Thoracic aorta (tissue), 2 donors: ENCODE measurements at regions not wholly inside any gene's neighbourhood (a gene's known extent, or its start where the extent isn't known, plus 50 kb on each side); places are given as distances from the start of the nearest gene placed in this dataset.

Source experiments
- ATAC-seq: fragments of 150-250 bp; one replicate; pipeline ENCODE4 v1.8.0; 2017; ENCODE audit warnings: low read depth; ENCODE audit not compliant: insufficient number of reproducible peaks, low FRiP score
- DNase-seq: peaks from one replicate; pipeline ENCODE4 v3.0.0-alpha.2; 2020; ENCODE audit warnings: low spot score
- H3K27ac ChIP-seq, 2 donors: fragments of 200-600 bp; sonication (generic); 1 replicate in 1 of 2; 2 replicates in 1 of 2; pipeline ENCODE4 v1.5.1; 2016; ENCODE audit warnings: mild to moderate bottlenecking in 2 of 2, moderate library complexity in 2 of 2
- H3K27me3 ChIP-seq: fragments of 200-600 bp; sonication (generic); replicated peaks from 2 replicates; pipeline ENCODE4 v1.6.0; 2016; ENCODE audit warnings: mild to moderate bottlenecking; ENCODE audit not compliant: insufficient read depth
- H3K36me3 ChIP-seq: fragments of 200-600 bp; sonication (generic); one replicate; pipeline ENCODE4 v1.5.1; 2016
- H3K4me1 ChIP-seq, 2 donors: fragments of 200-600 bp; sonication (generic); 1 replicate in 1 of 2; 2 replicates in 1 of 2; pipeline versions ENCODE4 v1.5.1 to v1.6.0; 2016; ENCODE audit warnings: low read depth in 2 of 2, mild to moderate bottlenecking in 1 of 2; ENCODE audit not compliant: control insufficient read depth in 1 of 2
- H3K4me3 ChIP-seq: fragments of 200-600 bp; sonication (generic); 2 replicates; pipeline ENCODE4 v1.5.1; 2016; ENCODE audit warnings: mild to moderate bottlenecking
- H3K9me3 ChIP-seq: fragments of 200-600 bp; sonication (generic); 2 replicates; pipeline ENCODE4 v1.5.1; 2016
- TF ChIP-seq, protein P1 (sequence below): fragments of 200-600 bp; sonication (generic); IDR thresholded peaks from one replicate; pipeline ENCODE4 v1.5.1; 2019; ENCODE audit warnings: antibody characterized with exemption

DNA sequence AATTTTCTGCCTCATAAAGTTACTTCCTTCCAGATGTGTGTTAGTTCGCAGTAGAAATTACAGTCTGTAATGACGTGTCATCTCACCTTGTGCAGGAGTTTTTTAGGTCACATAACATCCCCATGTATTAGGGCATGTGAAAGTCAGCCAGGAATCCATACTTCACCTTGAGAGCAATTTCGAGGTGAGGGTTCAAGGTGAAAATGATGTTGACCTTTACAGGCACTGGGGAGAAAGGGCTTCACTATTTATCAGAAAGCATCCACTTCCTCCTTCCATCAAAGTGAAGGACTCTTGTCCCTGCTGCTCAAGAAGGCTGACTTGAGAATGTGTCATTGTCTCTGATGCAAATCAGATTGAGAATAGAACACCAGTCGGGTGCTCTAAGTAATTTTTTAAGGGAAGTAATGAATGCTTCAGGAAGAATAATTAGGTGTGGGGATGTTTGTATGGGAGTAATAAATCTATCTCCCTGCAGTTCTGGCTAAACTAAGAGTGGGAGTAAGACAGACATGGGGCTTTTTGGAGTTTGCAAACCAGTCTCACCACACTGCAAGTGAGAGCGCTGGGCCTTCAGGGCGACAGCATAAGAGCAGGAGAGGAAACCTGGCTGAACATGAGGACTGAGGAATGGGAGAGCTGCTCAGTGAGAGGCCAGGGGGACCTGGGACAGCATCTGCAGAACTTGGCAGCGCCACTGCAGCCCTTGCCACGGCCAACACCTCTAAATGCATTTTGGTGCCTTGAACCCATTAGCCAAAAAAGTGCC, 85.9 kb upstream of the IL12A start:
- no peaks in the 10 kb centered on the region for H3K27me3 ChIP-seq
- no peak overlapping the region for H3K27ac ChIP-seq
- DNase-seq (no peak), ATAC-seq (no peak)
- no peaks in the 10 kb centered on the region for H3K4me1 ChIP-seq
- no peak overlapping the region for H3K4me3 ChIP-seq
- no peaks in the 10 kb centered on the region for H3K9me3 ChIP-seq
- TF ChIP-seq, protein P1, sequence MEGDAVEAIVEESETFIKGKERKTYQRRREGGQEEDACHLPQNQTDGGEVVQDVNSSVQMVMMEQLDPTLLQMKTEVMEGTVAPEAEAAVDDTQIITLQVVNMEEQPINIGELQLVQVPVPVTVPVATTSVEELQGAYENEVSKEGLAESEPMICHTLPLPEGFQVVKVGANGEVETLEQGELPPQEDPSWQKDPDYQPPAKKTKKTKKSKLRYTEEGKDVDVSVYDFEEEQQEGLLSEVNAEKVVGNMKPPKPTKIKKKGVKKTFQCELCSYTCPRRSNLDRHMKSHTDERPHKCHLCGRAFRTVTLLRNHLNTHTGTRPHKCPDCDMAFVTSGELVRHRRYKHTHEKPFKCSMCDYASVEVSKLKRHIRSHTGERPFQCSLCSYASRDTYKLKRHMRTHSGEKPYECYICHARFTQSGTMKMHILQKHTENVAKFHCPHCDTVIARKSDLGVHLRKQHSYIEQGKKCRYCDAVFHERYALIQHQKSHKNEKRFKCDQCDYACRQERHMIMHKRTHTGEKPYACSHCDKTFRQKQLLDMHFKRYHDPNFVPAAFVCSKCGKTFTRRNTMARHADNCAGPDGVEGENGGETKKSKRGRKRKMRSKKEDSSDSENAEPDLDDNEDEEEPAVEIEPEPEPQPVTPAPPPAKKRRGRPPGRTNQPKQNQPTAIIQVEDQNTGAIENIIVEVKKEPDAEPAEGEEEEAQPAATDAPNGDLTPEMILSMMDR = no peak
- H3K36me3 ChIP-seq = peaks cover 5% of the 10 kb centered on the region

DNA sequence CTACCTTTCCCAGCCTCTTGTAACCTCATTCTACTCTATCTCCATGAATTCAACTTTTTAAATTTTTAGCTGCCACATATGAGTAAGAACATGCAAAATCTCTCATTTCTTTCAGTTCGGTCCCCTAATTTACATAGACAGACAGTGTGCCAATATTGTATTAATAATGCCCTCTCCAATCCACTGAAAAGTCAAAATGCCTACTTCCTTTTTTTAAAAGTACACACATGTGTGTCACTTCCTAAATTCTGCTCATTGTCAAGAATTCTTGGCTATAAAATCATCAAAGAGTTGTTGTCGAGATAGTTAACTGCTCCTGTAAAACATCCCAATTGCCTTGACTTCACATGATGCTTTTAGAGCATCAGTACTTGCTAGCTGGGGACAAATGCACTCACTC, 84.2 kb upstream of the IL12A start:
- Histone ChIP-seq H3K4me3 (no peak overlapping the region), H3K4me1 (no peaks in the 10 kb centered on the region), H3K27ac (no peak overlapping the region), H3K9me3 (no peaks in the 10 kb centered on the region), H3K36me3 (no peaks in the 10 kb centered on the region), H3K27me3 (no peaks in the 10 kb centered on the region)
- DNase-seq (no peak), ATAC-seq (no peak)
- TF ChIP-seq, protein P1 = no peak

DNA sequence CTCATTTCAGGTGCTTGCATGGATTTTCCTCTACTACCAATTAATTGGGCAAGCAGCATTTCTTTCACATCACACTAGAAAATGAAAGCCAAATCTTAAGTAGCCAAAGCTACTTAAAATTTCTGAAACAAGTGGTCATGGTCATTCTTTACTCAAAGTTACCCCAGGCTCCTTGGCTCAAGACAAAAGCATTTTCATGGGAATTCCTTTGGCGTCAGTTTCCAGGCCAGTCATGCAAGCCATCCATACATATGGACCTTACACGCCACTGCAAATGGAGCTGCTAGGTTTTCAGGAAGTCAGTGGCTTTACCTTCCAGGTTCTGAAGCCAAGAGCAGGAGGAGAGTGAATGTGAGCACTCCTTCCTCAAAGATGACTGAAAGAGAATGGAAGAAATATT, 83.7 kb upstream of the IL12A start:
- ATAC-seq = no peak
- H3K4me3 ChIP-seq = no peak overlapping the region
- TF ChIP-seq, protein P1 = no peak

DNA sequence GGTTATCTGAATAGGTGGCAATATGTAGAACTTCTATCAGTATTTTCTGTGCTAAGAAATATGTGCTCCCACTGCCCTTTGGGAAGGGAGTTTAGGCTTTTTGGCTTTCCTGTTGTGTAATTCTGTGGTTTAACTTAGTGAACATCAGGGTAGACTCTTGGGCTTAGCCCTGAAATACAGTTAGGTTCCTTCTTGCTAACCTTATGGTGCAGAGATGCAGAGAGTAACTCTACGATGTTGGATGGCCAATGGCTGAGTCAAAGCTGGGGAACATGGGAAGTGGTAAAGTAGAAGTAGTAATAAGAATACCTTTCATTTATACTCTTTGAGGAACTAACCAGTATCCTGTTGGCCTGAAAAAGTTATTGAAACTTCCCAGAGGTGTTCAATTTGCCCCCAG, 80.8 kb upstream of the IL12A start:
- H3K27ac ChIP-seq = no peak overlapping the region
- no peaks in the 10 kb centered on the region for H3K27me3 ChIP-seq
- ATAC-seq (no peak), DNase-seq (no peak)
- H3K9me3 ChIP-seq = no peaks in the 10 kb centered on the region
- TF ChIP-seq, protein P1 = no peak
- H3K4me1 ChIP-seq = peaks cover 6 to 16% of the 10 kb centered on the region in 2 donors
- no peaks in the 10 kb centered on the region for H3K36me3 ChIP-seq
- no peak overlapping the region for H3K4me3 ChIP-seq

More for the DNA sequence above, 83.7 kb upstream of the IL12A start:
- Histone ChIP-seq H3K27ac (no peak overlapping the region), H3K9me3 (no peaks in the 10 kb centered on the region), H3K4me1 (no peaks in the 10 kb centered on the region), H3K27me3 (no peaks in the 10 kb centered on the region), H3K36me3 (no peaks in the 10 kb centered on the region)
- no peak for DNase-seq

DNA sequence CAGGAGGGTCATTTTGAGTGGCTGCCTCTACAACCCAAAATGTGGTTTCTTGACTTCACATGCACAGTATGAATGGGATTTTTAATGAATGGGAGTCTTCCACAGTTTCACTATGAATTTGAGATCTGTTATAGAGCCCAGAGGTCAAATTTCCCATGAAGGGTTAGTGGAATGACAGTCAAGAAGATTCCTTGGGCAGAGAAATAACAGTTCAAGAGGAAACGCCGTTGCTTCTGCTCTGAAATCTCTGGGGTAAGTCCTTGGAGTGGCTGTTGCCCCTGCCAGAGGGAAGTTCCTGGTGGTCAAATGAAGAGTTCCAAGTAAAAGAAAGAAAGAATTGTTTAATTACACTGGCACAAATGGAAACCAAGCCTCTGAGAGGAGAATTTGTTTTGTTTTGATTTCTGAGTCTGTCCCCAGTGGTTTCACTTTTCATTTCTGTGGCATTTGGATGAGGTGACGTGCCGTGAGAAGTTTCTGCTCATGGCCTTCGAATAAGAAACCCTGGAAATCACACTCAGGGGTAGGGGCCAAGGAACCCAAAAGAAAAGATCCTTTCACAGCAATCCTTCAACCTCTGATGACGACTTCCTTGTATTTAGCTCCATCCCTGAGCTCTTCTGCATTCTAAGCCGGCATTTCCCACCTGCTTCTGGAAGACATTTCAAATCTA, 77.5 kb upstream of the IL12A start:
- Histone ChIP-seq H3K27me3 (no peaks in the 10 kb centered on the region), H3K4me3 (peak overlapping the region; percentile 65), H3K9me3 (no peaks in the 10 kb centered on the region), H3K27ac (peak overlapping the region; percentile 49 to 65), H3K4me1 (peaks cover 6 to 16% of the 10 kb centered on the region in 2 donors), H3K36me3 (no peaks in the 10 kb centered on the region)
- no peak for ATAC-seq
- DNase-seq = no peak
- TF ChIP-seq, protein P1 = peak; percentile 8
